Upper lobe of left lung (tissue), 4 donors: ENCODE measurements at regions not wholly inside any gene's neighbourhood (a gene's known extent, or its start where the extent isn't known, plus 50 kb on each side); places are given as distances from the start of the nearest gene placed in this dataset.

Source experiments
- CTCF ChIP-seq, 6 experiments: fragments of 450-650 bp in 4 of 6; fragments of 200-600 bp in 2 of 6; sonication (generic) in 2 of 6; IDR thresholded peaks; one replicate each; pipeline ENCODE4 v1.5.1; 2016 to 2019; ENCODE audit warnings: antibody characterized with exemption in 6 of 6
- POLR2AphosphoS5 ChIP-seq, 2 donors: sonication (generic); formaldehyde crosslinking; IDR thresholded peaks; one replicate each; pipeline ENCODE4 v1.5.1; 2017; ENCODE audit warnings: antibody characterized with exemption in 2 of 2

DNA sequence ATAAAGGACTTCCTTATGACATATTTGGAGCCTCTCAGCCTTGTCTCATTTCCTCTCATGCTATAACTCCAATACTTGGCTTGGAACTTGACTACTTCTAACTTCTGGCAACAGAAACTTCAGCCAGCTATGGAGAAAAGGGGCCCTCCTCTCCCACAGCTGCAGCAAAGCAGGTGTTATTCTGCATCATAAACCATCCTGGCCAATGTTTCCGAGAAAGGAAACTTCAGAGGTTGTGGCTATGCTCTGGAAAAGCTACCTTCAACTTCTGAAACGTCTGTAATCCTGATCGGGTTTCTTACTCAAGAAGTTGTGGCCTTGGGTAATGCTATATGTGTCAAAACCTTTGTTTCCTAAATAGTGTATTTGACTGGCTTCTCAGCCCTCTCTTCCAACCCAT is 109.5 kb upstream of the CDX4 start:
- TF ChIP-seq CTCF (IDR thresholded peaks at IDR 0.05) (no peak), POLR2AphosphoS5 (IDR thresholded peaks at IDR 0.05) (no peak)
